Mononuclear cell (primary cell): ENCODE measurements at regions not wholly inside any gene's neighbourhood (a gene's known extent, or its start where the extent isn't known, plus 50 kb on each side); places are given as distances from the start of the nearest gene placed in this dataset.
"Not testable (repeated sequence)": the region's sequence is repeated elsewhere in the genome, so short reads cannot be mapped to it uniquely, and the experiment has no call there.

ENCODE experiments used
- H3K27me3 ChIP-seq: 2 replicates; pipeline ENCODE4 v1.6.0; 2011; ENCODE audit warnings: low read length, control low read depth; ENCODE audit not compliant: insufficient read depth
- H3K4me1 ChIP-seq: 2 replicates; pipeline ENCODE4 v1.5.1; 2011; ENCODE audit warnings: mild to moderate bottlenecking, low read length, control low read depth; ENCODE audit not compliant: insufficient read depth
- H3K4me3 ChIP-seq: 2 replicates; pipeline ENCODE4 v1.5.1; 2011; ENCODE audit warnings: mild to moderate bottlenecking, low read length, moderate library complexity
- H3K9me3 ChIP-seq: 2 replicates; pipeline ENCODE4 v1.5.1; 2011; ENCODE audit warnings: low read depth, mild to moderate bottlenecking, control low read depth, low read length

- H3K4me1 ChIP-seq, result peaks cover 19% of the 10 kb centered on the region
- H3K9me3 ChIP-seq, H3K27me3 ChIP-seq, H3K4me3 ChIP-seq: not testable (repeated sequence)
Observed at GRCh38 chr2:111435553-111436310, 315.0 kb downstream of the BCL2L11 start.

GRCh38 chr2:111436411-111436810 lies 315.7 kb downstream of the BCL2L11 start:
- H3K27me3 ChIP-seq, H3K9me3 ChIP-seq, H3K4me3 ChIP-seq: not testable (repeated sequence)
- peaks cover 16% of the 10 kb centered on the region for H3K4me1 ChIP-seq

- H3K4me1 ChIP-seq, H3K27me3 ChIP-seq, H3K9me3 ChIP-seq, H3K4me3 ChIP-seq: not testable (repeated sequence)
Observed at GRCh38 chr2:111437288-111437990, 316.7 kb downstream of the BCL2L11 start.

- not testable (repeated sequence) for H3K27me3 ChIP-seq, H3K9me3 ChIP-seq, H3K4me1 ChIP-seq, H3K4me3 ChIP-seq
Observed at GRCh38 chr2:111438161-111438560, 317.4 kb downstream of the BCL2L11 start.

GRCh38 chr2:111439237-111439636 lies 318.5 kb downstream of the BCL2L11 start:
- H3K27me3 ChIP-seq, H3K4me3 ChIP-seq, H3K4me1 ChIP-seq, H3K9me3 ChIP-seq: not testable (repeated sequence)

- H3K4me1 ChIP-seq, H3K4me3 ChIP-seq, H3K27me3 ChIP-seq, H3K9me3 ChIP-seq: not testable (repeated sequence)
Observed at GRCh38 chr2:111441614-111442013, 320.9 kb downstream of the BCL2L11 start.

GRCh38 chr2:111442767-111443454 lies 322.2 kb downstream of the BCL2L11 start:
- H3K27me3 ChIP-seq, H3K9me3 ChIP-seq, H3K4me3 ChIP-seq, H3K4me1 ChIP-seq: not testable (repeated sequence)

- not testable (repeated sequence) for H3K4me3 ChIP-seq, H3K9me3 ChIP-seq
Observed at GRCh38 chr2:111444516-111444915, 323.8 kb downstream of the BCL2L11 start.

GRCh38 chr2:111445191-111445929 lies 324.6 kb downstream of the BCL2L11 start:
- H3K9me3 ChIP-seq, H3K4me3 ChIP-seq, H3K27me3 ChIP-seq, H3K4me1 ChIP-seq: not testable (repeated sequence)

More at GRCh38 chr2:111444516-111444915, 323.8 kb downstream of the BCL2L11 start:
- not testable (repeated sequence) for H3K27me3 ChIP-seq, H3K4me1 ChIP-seq

- H3K4me1 ChIP-seq, H3K4me3 ChIP-seq, H3K27me3 ChIP-seq, H3K9me3 ChIP-seq: not testable (repeated sequence)
Observed at GRCh38 chr2:111445941-111446340, 325.2 kb downstream of the BCL2L11 start.

GRCh38 chr2:111447482-111447881 lies 326.8 kb downstream of the BCL2L11 start:
- not testable (repeated sequence) for H3K4me1 ChIP-seq, H3K4me3 ChIP-seq, H3K27me3 ChIP-seq

GRCh38 chr2:111448796-111449195 lies 328.1 kb downstream of the BCL2L11 start:
- H3K4me1 ChIP-seq, H3K4me3 ChIP-seq, H3K9me3 ChIP-seq, H3K27me3 ChIP-seq: not testable (repeated sequence)

More at GRCh38 chr2:111447482-111447881, 326.8 kb downstream of the BCL2L11 start:
- H3K9me3 ChIP-seq, result not testable (repeated sequence)

- not testable (repeated sequence) for H3K9me3 ChIP-seq, H3K27me3 ChIP-seq, H3K4me3 ChIP-seq, H3K4me1 ChIP-seq
Observed at GRCh38 chr2:111450526-111450925, 329.8 kb downstream of the BCL2L11 start.

- H3K4me3 ChIP-seq, H3K27me3 ChIP-seq, H3K4me1 ChIP-seq: not testable (repeated sequence)
Observed at GRCh38 chr2:111451692-111452199, 331.0 kb downstream of the BCL2L11 start.

GRCh38 chr2:111452208-111452607 lies 331.5 kb downstream of the BCL2L11 start:
- H3K4me3 ChIP-seq, H3K4me1 ChIP-seq, H3K27me3 ChIP-seq, H3K9me3 ChIP-seq: not testable (repeated sequence)

More at GRCh38 chr2:111451692-111452199, 331.0 kb downstream of the BCL2L11 start:
- H3K9me3 ChIP-seq, result not testable (repeated sequence)
